MCF 10A (cell line): ENCODE measurements at regions not wholly inside any gene's neighbourhood (a gene's known extent, or its start where the extent isn't known, plus 50 kb on each side); places are given as distances from the start of the nearest gene placed in this dataset.

ENCODE experiments used
- BruUV-seq: library from RNA; stranded (reverse); fragments of 400-500 nt; replicated peaks from 2 replicates; lab custom pipeline; 2021; lab: Mats Ljungman, UMichigan
- CTCF ChIA-PET: fragments of 300-600 bp; sonication (Branson Sonifier 250); formaldehyde crosslinking; extraction: SDS; loops from one replicate; lab custom pipeline; 2021; ENCODE audit warnings: antibody characterized with exemption, inconsistent platforms; lab: Yijun Ruan, JAX
- POLR2A ChIA-PET: fragments of 300-600, 350-650 bp; sonication (Branson Sonifier 250); formaldehyde crosslinking; extraction: SDS; loops from one replicate; lab custom pipeline; 2020; ENCODE audit warnings: antibody characterized with exemption, inconsistent platforms; lab: Yijun Ruan, JAX
- DNase-seq: peaks from one replicate; pipeline ENCODE4 v3.0.0-alpha.2; 2018; ENCODE audit not compliant: unreplicated experiment
- H3K27ac Mint-ChIP-seq: one replicate; pipeline ENCODE4 v1.8.0; 2022; ENCODE audit warnings: mild to moderate bottlenecking, low read depth, mixed read lengths; ENCODE audit not compliant: unreplicated experiment
- H3K27me3 Mint-ChIP-seq: one replicate; pipeline ENCODE4 v1.8.0; 2022; ENCODE audit warnings: mixed read lengths; ENCODE audit not compliant: insufficient read depth, unreplicated experiment
- H3K36me3 Mint-ChIP-seq: one replicate; pipeline ENCODE4 v1.8.0; 2022; ENCODE audit warnings: mild to moderate bottlenecking, moderate library complexity, mixed read lengths; ENCODE audit not compliant: insufficient read depth, unreplicated experiment
- H3K4me1 Mint-ChIP-seq: one replicate; pipeline ENCODE4 v1.8.0; 2022; ENCODE audit warnings: mixed read lengths; ENCODE audit not compliant: insufficient read depth, unreplicated experiment
- H3K4me3 Mint-ChIP-seq: one replicate; pipeline ENCODE4 v1.8.0; 2022; ENCODE audit warnings: mild to moderate bottlenecking, moderate library complexity, mixed read lengths; ENCODE audit not compliant: unreplicated experiment
- H3K9me3 Mint-ChIP-seq: one replicate; pipeline ENCODE4 v1.8.0; 2022; ENCODE audit warnings: mixed read lengths; ENCODE audit not compliant: unreplicated experiment
- intact Hi-C: fragments of 100-400 bp; cut with micrococcal nuclease; formaldehyde crosslinking; loops from 2 replicates; pipeline ENCODE4 v1.14.1; 2022
- TF ChIP-seq, protein P1 (sequence below): fragments of 200-600 bp; IDR thresholded peaks from one replicate; pipeline ENCODE4 v1.8.0; 2022; ENCODE audit warnings: antibody characterized with exemption, mild to moderate bottlenecking; ENCODE audit not compliant: unreplicated experiment

DNA sequence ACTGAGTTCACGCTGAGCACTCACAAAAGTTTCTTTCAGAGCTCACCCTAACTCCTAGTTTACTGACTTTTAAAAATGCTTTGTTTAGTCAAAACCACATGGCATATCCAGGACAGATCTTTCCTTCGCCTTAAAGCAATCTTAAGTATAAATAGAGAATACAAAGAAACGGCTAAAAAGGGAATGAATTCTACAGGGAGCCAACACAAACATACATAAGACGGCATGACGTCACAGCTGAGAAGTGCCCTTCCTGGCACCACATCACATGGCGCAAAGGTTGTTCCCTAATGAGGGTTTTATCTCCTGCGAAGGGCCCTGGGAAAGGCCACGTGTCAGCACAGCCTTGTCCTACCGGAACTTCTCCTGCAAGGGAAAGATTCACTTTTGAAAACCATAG, 141.3 kb downstream of the IRX1 start:
- Mint-ChIP-seq H3K27me3 (no peaks in the 10 kb centered on the region), H3K27ac (no peak overlapping the region), H3K4me1 (peaks cover 15% of the 10 kb centered on the region), H3K36me3 (no peaks in the 10 kb centered on the region), H3K9me3 (no peaks in the 10 kb centered on the region), H3K4me3 (no peak overlapping the region)
- POLR2A ChIA-PET, result no interaction called here
- CTCF ChIA-PET, result no interaction called here
- TF ChIP-seq, protein P1, sequence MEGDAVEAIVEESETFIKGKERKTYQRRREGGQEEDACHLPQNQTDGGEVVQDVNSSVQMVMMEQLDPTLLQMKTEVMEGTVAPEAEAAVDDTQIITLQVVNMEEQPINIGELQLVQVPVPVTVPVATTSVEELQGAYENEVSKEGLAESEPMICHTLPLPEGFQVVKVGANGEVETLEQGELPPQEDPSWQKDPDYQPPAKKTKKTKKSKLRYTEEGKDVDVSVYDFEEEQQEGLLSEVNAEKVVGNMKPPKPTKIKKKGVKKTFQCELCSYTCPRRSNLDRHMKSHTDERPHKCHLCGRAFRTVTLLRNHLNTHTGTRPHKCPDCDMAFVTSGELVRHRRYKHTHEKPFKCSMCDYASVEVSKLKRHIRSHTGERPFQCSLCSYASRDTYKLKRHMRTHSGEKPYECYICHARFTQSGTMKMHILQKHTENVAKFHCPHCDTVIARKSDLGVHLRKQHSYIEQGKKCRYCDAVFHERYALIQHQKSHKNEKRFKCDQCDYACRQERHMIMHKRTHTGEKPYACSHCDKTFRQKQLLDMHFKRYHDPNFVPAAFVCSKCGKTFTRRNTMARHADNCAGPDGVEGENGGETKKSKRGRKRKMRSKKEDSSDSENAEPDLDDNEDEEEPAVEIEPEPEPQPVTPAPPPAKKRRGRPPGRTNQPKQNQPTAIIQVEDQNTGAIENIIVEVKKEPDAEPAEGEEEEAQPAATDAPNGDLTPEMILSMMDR, result no peak
- no TSS peak for BruUV-seq
- intact Hi-C loops, result no loop called here
- peak; percentile 5 for DNase-seq

DNA sequence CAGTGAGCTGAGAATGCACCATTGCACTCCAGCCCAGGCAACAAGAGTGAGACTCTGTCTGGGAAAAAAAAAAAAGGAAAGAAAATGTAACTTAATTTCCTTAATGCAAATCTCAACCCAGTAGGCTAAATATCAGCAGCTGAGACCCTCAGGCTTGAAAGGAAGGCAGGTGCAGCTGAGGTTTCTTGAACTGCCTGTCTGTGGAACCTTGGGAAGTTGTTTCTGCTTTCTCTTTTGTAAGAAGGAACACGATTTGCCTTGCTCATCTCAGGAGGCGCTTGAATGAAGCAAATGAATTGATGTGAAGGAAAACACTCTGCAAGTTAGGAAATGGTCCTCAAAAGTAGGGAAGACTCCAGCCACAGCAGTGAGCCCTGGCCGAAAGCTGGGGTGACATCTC, 143.3 kb downstream of the IRX1 start:
- Mint-ChIP-seq H3K36me3 (no peaks in the 10 kb centered on the region), H3K4me3 (no peak overlapping the region), H3K4me1 (peaks cover 18% of the 10 kb centered on the region), H3K27me3 (no peaks in the 10 kb centered on the region), H3K9me3 (no peaks in the 10 kb centered on the region), H3K27ac (no peak overlapping the region)
- intact Hi-C loops, result no loop called here
- ChIA-PET CTCF (interaction anchor here (0.6 kb wide), 2 partner anchors 231 to 1605 kb away, joined by 3 read pairs; no protein-coding TSS in a partner anchor), POLR2A (interaction anchor here (1.4 kb wide), 1 partner anchor 12 kb away, joined by 4 read pairs; no protein-coding TSS in a partner anchor)
- DNase-seq, result no peak
- TF ChIP-seq, protein P1, result no peak
- BruUV-seq, result no TSS peak

DNA sequence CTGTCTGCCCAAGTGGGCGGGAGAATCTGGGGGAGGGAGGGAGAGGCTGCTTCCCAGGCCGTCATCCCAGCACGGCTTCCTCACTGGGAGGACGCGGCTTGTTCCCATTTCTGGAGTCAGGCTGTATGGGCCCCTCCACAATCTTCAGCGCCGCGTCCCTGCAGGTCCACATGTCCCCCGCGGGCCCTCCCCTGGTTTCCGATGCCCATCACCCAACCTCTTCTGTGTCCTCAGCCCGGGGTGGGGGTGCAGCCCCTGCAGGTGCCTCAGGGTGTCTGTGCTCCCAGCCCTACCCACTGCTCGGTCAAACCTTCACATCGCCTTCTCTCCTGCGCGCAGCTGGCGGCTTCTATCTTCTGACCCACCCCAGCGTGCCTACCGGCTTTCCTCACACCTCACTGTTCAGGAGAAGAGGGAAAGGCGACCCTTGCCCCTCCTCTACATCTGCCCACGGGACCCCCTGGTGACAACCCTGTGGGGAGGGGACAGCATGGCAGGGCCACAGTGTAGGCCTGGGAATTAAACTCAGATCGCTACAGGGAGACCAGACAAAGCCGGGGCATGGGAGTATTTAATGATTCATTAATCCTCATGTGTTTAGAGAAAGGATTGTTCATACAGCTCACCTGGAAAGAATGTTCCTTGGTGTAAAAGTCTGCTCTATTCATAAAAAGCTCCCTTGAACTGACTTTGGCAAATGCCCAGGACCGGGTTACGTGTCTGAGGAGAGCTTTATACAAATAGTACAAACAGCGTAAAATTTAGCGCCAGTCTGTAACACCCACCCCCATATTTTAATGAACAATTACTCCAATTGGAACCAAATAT, 145.1 kb downstream of the IRX1 start:
- TF ChIP-seq, protein P1, result no peak
- H3K4me1 Mint-ChIP-seq, result peaks cover 18% of the 10 kb centered on the region
- H3K36me3 Mint-ChIP-seq, result no peaks in the 10 kb centered on the region
- CTCF ChIA-PET, result interaction anchor here (0.7 kb wide), 1 partner anchor 555 kb away, joined by 3 read pairs; no protein-coding TSS in a partner anchor
- H3K27me3 Mint-ChIP-seq, result no peaks in the 10 kb centered on the region
- peak; percentile 85 for DNase-seq
- H3K9me3 Mint-ChIP-seq, result peaks cover 6% of the 10 kb centered on the region
- no TSS peak for BruUV-seq
- H3K27ac Mint-ChIP-seq, result peak overlapping the region; percentile 90
- H3K4me3 Mint-ChIP-seq, result peak overlapping the region; percentile 24
- intact Hi-C loops, result loop anchor here (2.0 kb wide), 1 partner anchor 144 kb away; no protein-coding TSS in a partner anchor
- POLR2A ChIA-PET, result interaction anchor here (1.5 kb wide), 1 partner anchor 983 kb away, joined by 3 read pairs; no protein-coding TSS in a partner anchor

DNA sequence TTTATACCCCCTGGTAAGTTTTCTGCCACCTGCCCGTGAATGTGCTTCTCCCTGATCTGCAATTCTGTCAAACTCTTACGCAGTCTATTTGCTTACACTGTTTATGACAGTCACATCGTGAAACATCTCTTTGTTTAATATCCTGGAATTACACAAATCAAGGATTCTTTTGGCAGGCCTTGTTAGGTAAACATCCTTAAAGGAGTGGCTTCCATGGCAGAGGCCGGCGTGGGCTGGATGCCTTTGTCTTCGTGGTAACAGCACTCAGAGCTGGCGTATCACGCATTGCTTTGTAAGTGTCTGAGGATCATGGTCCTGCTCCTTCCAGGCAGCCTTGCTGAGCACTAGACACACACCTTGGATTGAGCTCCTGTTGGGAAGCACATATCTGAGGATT, 145.7 kb downstream of the IRX1 start:
- ChIA-PET CTCF (interaction anchor here (0.5 to 0.7 kb wide), 3 partner anchors 467 to 581 kb away, joined by 3 to 5 read pairs (median 3); no protein-coding TSS in a partner anchor), POLR2A (interaction anchor here (1.5 kb wide), 1 partner anchor 983 kb away, joined by 3 read pairs; no protein-coding TSS in a partner anchor)
- TF ChIP-seq, protein P1, result no peak
- peak overlapping the region; percentile 90 for H3K27ac Mint-ChIP-seq
- peaks cover 18% of the 10 kb centered on the region for H3K4me1 Mint-ChIP-seq
- peaks cover 8% of the 10 kb centered on the region for H3K9me3 Mint-ChIP-seq
- DNase-seq, result peak; percentile 86
- no peaks in the 10 kb centered on the region for H3K36me3 Mint-ChIP-seq
- H3K27me3 Mint-ChIP-seq, result no peaks in the 10 kb centered on the region
- intact Hi-C loops, result loop anchor here (2.0 kb wide), 1 partner anchor 145 kb away; no protein-coding TSS in a partner anchor
- H3K4me3 Mint-ChIP-seq, result peak overlapping the region; percentile 24
- no TSS peak for BruUV-seq
